H1 (cell line): ENCODE measurements at regions not wholly inside any gene's neighbourhood (a gene's known extent, or its start where the extent isn't known, plus 50 kb on each side); places are given as distances from the start of the nearest gene placed in this dataset.

Source experiments
- ASH2L ChIP-seq: fragments of 200-600, 300-600 bp; sonication (generic); IDR thresholded peaks from one replicate; pipeline ENCODE4 v1.7.1; 2017; ENCODE audit warnings: low read length
- CBX8 ChIP-seq: fragments of 300-800, 300-1000 bp; sonication (generic); IDR thresholded peaks from 2 replicates; pipeline ENCODE4 v1.7.1; 2016; ENCODE audit warnings: low read depth, low read length, borderline replicate concordance
- CEBPB ChIP-seq: IDR thresholded peaks from 2 replicates; pipeline ENCODE4 v1.6.1; 2012; ENCODE audit warnings: low read depth, low read length
- CTCF ChIP-seq, 3 experiments: IDR thresholded peaks; 1 replicate in 2 of 3; 2 replicates in 1 of 3; pipeline versions ENCODE4 v1.5.1 to v1.6.1; 2011; ENCODE audit warnings: low read length in 3 of 3, mild to moderate bottlenecking in 3 of 3, inconsistent platforms in 2 of 3, low read depth in 1 of 3, moderate library complexity in 1 of 3; ENCODE audit not compliant: insufficient read depth in 1 of 3; ENCODE audit errors: control extremely low read depth in 1 of 3
- EGR1 ChIP-seq: IDR thresholded peaks from 2 replicates; pipeline ENCODE4 v1.6.1; 2011; ENCODE audit warnings: low read depth, low read length, borderline replicate concordance
- HDAC6 ChIP-seq: IDR thresholded peaks from one replicate; pipeline ENCODE4 v1.7.1; 2012; ENCODE audit warnings: low read depth, mild to moderate bottlenecking, inconsistent platforms, low read length, moderate library complexity
- JUN ChIP-seq: IDR thresholded peaks from 2 replicates; pipeline ENCODE4 v1.6.1; 2011; ENCODE audit warnings: low read depth, mild to moderate bottlenecking, improper control_type of control experiment, low read length
- JUND ChIP-seq: IDR thresholded peaks from 2 replicates; pipeline ENCODE4 v1.6.1; 2011; ENCODE audit warnings: mild to moderate bottlenecking, improper control_type of control experiment, low read length
- NRF1 ChIP-seq: IDR thresholded peaks from 2 replicates; pipeline ENCODE4 v1.6.1; 2011; ENCODE audit warnings: mild to moderate bottlenecking, low read depth, low read length, improper control_type of control experiment
- POLR2A ChIP-seq, 2 experiments: IDR thresholded peaks; 1 replicate in 1 of 2; 2 replicates in 1 of 2; pipeline ENCODE4 v1.6.1; 2011; ENCODE audit warnings: low read depth in 2 of 2, low read length in 2 of 2, mild to moderate bottlenecking in 2 of 2; ENCODE audit errors: control extremely low read depth in 1 of 2
- POLR2AphosphoS5 ChIP-seq: IDR thresholded peaks from 2 replicates; pipeline ENCODE4 v1.6.1; 2011; ENCODE audit warnings: low read depth, low read length
- SIN3A ChIP-seq, 2 experiments: IDR thresholded peaks in 1 of 2; conservative IDR thresholded peaks in 1 of 2; 2 replicates each; pipeline ENCODE4 v1.6.1; 2011 to 2012; ENCODE audit warnings: low read length in 2 of 2, improper control_type of control experiment in 1 of 2, low read depth in 1 of 2, mild to moderate bottlenecking in 1 of 2
- USF2 ChIP-seq: IDR thresholded peaks from 2 replicates; pipeline ENCODE4 v1.6.1; 2011; ENCODE audit warnings: low read length, improper control_type of control experiment
- YY1 ChIP-seq: IDR thresholded peaks from 2 replicates; pipeline ENCODE4 v1.6.1; 2011; ENCODE audit warnings: low read depth, mild to moderate bottlenecking, low read length

GRCh38 chr5:161064297-161064696 lies 212.3 kb upstream of the ATP10B start:
- no peak for TF ChIP-seq CTCF (IDR thresholded peaks at IDR 0.05; ENCODE audit: control extremely low read depth in 1 of 3, insufficient read depth in 1 of 3, low read depth in 1 of 3, low read length in 3 of 3)
- no peak for TF ChIP-seq JUN
- no peak for TF ChIP-seq YY1
- TF ChIP-seq EGR1: no peak
- no peak for TF ChIP-seq USF2
- no peak for TF ChIP-seq POLR2A (IDR thresholded peaks at IDR 0.05; ENCODE audit: control extremely low read depth in 1 of 2, low read depth in 2 of 2, low read length in 2 of 2)
- no peak for TF ChIP-seq CBX8
- TF ChIP-seq HDAC6: no peak
- no peak for TF ChIP-seq ASH2L
- TF ChIP-seq CEBPB: no peak
- no peak for TF ChIP-seq SIN3A (conservative IDR thresholded peaks at IDR 0.05 in 1 of 2, IDR thresholded peaks at IDR 0.05 in 1 of 2; ENCODE audit: low read depth in 1 of 2, low read length in 2 of 2)
- no peak for TF ChIP-seq JUND
- no peak for TF ChIP-seq NRF1
- TF ChIP-seq POLR2AphosphoS5: no peak
